DND-41 (cell line): ENCODE measurements at regions not wholly inside any gene's neighbourhood (a gene's known extent, or its start where the extent isn't known, plus 50 kb on each side); places are given as distances from the start of the nearest gene placed in this dataset.

Experiments
- ATAC-seq: fragments of 200-7000 bp; cut with Tn5 transposase; 3 replicates; pipeline ENCODE4 v1.9.1; 2021; ENCODE audit warnings: low read depth; ENCODE audit not compliant: insufficient read depth
- DNase-seq: peaks from one replicate; pipeline ENCODE4 v3.0.0-alpha.2; 2020
- H2AFZ ChIP-seq: 2 replicates; pipeline ENCODE4 v1.6.0; 2012; ENCODE audit warnings: low read depth, low read length
- H3K27ac ChIP-seq: 2 replicates; pipeline ENCODE4 v1.5.1; 2012; ENCODE audit warnings: low read length, inconsistent platforms
- H3K27me3 ChIP-seq: fragments of 200-600 bp; sonication (generic); 2 replicates; pipeline ENCODE4 v1.6.0; 2012; ENCODE audit warnings: low read length, mild to moderate bottlenecking, inconsistent platforms; ENCODE audit not compliant: insufficient read depth, poor library complexity
- H3K36me3 ChIP-seq: 2 replicates; pipeline ENCODE4 v1.5.1; 2012; ENCODE audit warnings: low read length, inconsistent platforms; ENCODE audit not compliant: insufficient read depth
- H3K4me1 ChIP-seq: 2 replicates; pipeline ENCODE4 v1.5.1; 2012; ENCODE audit warnings: mild to moderate bottlenecking, low read length; ENCODE audit not compliant: insufficient read depth
- H3K4me2 ChIP-seq: 2 replicates; pipeline ENCODE4 v1.6.0; 2012; ENCODE audit warnings: mild to moderate bottlenecking, moderate library complexity, low read length, inconsistent platforms; ENCODE audit not compliant: insufficient read depth
- H3K4me3 ChIP-seq, 2 experiments: fragments of 200-600 bp in 1 of 2; shearing (Covaris generic) in 1 of 2; 2 replicates each; pipeline ENCODE4 v1.5.1; 2012 to 2016; ENCODE audit warnings: inconsistent platforms in 2 of 2, low read length in 2 of 2, mild to moderate bottlenecking in 2 of 2, low read depth in 1 of 2, moderate library complexity in 1 of 2
- H3K79me2 ChIP-seq: 2 replicates; pipeline ENCODE4 v1.6.0; 2012; ENCODE audit warnings: low read length, inconsistent platforms; ENCODE audit not compliant: insufficient read depth
- H3K9ac ChIP-seq: 2 replicates; pipeline ENCODE4 v1.6.0; 2012; ENCODE audit warnings: low read depth, mild to moderate bottlenecking, inconsistent platforms, low read length, moderate library complexity
- H3K9me3 ChIP-seq: 2 replicates; pipeline ENCODE4 v1.5.1; 2012; ENCODE audit warnings: low read length, moderate library complexity, mild to moderate bottlenecking, inconsistent platforms; ENCODE audit not compliant: insufficient read depth, severe bottlenecking
- H4K20me1 ChIP-seq: 2 replicates; pipeline ENCODE4 v1.6.0; 2012; ENCODE audit warnings: low read length; ENCODE audit not compliant: insufficient read depth
- EZH2 ChIP-seq: IDR thresholded peaks from 3 replicates; pipeline ENCODE4 v1.6.1; 2012; ENCODE audit warnings: borderline replicate concordance, low read depth, mild to moderate bottlenecking, moderate library complexity, low read length, inconsistent platforms; ENCODE audit not compliant: severe bottlenecking
- TF ChIP-seq, protein P1 (sequence below): IDR thresholded peaks from 2 replicates; pipeline ENCODE4 v1.5.1; 2012; ENCODE audit warnings: borderline replicate concordance, low read length, moderate library complexity, mild to moderate bottlenecking; ENCODE audit not compliant: poor library complexity, severe bottlenecking; ENCODE audit errors: extremely low read depth

GRCh38 chr4:151874328-151874727 is 113.5 kb upstream of the GATB start:
- Histone ChIP-seq H3K79me2 (no peaks in the 10 kb centered on the region), H3K27me3 (no peaks in the 10 kb centered on the region), H3K4me1 (no peaks in the 10 kb centered on the region), H3K4me3 (no peak overlapping the region), H3K9ac (no peak overlapping the region), H3K27ac (no peak overlapping the region), H4K20me1 (no peaks in the 10 kb centered on the region), H3K36me3 (no peaks in the 10 kb centered on the region), H3K9me3 (no peaks in the 10 kb centered on the region), H3K4me2 (no peak overlapping the region), H2AFZ (no peak overlapping the region)
- DNase-seq (no peak), ATAC-seq (no peak)
- no peak for TF ChIP-seq EZH2
- TF ChIP-seq, protein P1, sequence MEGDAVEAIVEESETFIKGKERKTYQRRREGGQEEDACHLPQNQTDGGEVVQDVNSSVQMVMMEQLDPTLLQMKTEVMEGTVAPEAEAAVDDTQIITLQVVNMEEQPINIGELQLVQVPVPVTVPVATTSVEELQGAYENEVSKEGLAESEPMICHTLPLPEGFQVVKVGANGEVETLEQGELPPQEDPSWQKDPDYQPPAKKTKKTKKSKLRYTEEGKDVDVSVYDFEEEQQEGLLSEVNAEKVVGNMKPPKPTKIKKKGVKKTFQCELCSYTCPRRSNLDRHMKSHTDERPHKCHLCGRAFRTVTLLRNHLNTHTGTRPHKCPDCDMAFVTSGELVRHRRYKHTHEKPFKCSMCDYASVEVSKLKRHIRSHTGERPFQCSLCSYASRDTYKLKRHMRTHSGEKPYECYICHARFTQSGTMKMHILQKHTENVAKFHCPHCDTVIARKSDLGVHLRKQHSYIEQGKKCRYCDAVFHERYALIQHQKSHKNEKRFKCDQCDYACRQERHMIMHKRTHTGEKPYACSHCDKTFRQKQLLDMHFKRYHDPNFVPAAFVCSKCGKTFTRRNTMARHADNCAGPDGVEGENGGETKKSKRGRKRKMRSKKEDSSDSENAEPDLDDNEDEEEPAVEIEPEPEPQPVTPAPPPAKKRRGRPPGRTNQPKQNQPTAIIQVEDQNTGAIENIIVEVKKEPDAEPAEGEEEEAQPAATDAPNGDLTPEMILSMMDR: no peak

GRCh38 chr4:151866592-151866918 is 105.7 kb upstream of the GATB start:
- H3K36me3 ChIP-seq: no peaks in the 10 kb centered on the region
- no peak overlapping the region for H3K4me3 ChIP-seq
- ATAC-seq (peak; percentile 67), DNase-seq (peak; percentile 47)
- H3K4me2 ChIP-seq: peak overlapping the region; percentile 28; the same call in 1 of the 2 replicates
- no peaks in the 10 kb centered on the region for H4K20me1 ChIP-seq
- no peak for TF ChIP-seq EZH2
- TF ChIP-seq, protein P1: peak; percentile 23
- H3K9me3 ChIP-seq: no peaks in the 10 kb centered on the region
- H3K79me2 ChIP-seq: no peaks in the 10 kb centered on the region
- H3K9ac ChIP-seq: no peak overlapping the region
- H3K27me3 ChIP-seq: no peaks in the 10 kb centered on the region
- H3K27ac ChIP-seq: peak overlapping the region; percentile 82
- H2AFZ ChIP-seq: peak overlapping the region; percentile 61
- peaks cover 29% of the 10 kb centered on the region for H3K4me1 ChIP-seq

DNA sequence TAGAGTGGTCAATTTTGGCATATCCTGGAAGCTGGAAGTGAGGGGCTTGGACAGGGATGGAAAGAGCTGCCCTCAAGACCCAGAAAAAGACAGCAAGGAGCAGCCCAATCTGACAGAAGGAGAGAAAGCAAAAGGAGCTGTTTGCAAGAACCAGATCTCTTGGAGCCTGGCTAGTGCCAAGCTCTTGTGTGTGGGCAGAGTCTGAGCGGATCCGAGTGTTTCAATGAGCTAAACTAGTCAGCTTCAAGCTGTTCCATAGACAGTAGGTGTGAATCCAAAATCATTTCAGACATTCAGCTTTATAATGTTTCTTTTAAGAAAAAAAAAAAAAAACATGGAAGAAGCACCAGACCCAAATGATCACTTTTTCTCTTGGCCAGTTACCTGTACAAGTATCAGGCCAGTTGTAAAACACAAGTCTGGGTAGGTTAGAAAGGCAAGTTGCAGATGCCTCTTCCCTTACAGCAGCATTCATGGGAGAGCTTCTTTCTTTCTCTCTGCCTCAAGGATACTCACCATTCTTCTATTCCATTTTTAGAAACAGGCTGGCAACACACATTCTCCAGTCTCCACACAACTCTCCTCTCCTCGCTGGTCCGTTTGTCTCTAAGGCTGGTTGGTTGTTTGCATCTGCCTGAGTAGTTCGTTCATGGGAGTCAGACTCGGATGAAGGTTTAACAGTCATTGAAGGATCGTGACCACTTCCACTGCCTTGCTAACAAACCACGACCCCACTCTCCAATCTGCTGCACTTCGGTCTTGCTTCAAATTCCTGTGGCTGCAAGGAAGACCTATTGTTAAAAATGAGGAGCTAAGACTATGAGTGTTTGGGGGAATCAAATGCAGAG is 105.2 kb upstream of the GATB start:
- Histone ChIP-seq H3K4me1 (peaks cover 29% of the 10 kb centered on the region), H3K79me2 (no peaks in the 10 kb centered on the region), H3K9ac (peak overlapping the region; percentile 7), H3K4me3 (no peak overlapping the region), H3K4me2 (peak overlapping the region; percentile 28), H3K27ac (peak overlapping the region; percentile 82), H3K27me3 (no peaks in the 10 kb centered on the region), H4K20me1 (no peaks in the 10 kb centered on the region), H3K36me3 (no peaks in the 10 kb centered on the region), H2AFZ (peak overlapping the region; percentile 61), H3K9me3 (no peaks in the 10 kb centered on the region)
- peak; percentile 79 for ATAC-seq
- TF ChIP-seq, protein P1: no peak
- no peak for TF ChIP-seq EZH2
- peak; percentile 55 for DNase-seq
